ENCODE measurements at regions not wholly inside any gene's neighbourhood (a gene's known extent, or its start where the extent isn't known, plus 50 kb on each side); places are given as distances from the start of the nearest gene placed in this dataset.

DNA sequence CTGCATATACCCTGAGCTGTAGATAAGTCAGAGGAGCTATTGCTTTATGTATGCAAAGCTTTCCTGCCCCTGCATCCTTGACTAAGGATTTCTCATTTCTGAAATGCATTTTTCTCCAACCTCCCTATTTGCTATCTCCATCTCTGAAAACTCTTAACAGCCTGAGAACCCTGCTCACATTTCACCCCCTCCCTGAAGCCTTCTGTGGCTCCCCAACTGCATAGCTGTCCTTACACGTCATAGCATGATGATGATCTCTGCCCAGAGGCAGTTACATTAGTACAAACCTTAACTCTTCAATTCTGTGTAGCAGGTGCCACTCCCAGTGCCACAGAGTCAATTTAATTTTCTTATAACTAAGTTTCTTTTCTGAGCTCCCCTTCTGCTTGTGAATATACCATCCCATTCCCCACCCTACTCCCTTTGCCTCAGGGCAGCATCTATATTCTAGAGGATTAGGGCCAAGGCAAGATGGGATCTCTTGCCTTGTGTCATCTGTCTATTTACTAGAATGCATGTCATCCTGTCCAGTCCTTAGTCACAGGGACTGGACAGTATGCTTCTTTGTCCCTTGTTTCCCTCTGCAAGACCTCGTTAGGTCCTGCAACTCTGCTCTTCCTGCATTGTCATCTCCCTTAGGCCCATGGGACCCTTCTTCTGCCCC lies 149.7 kb upstream of the SPRY4 start:
- DNase-seq (ENCODE audit: low read depth) = no peak

- DNase-seq (ENCODE audit: low read depth) = no peak
Observed at GRCh38 chr5:142473038-142473437, 148.2 kb upstream of the SPRY4 start.

DNA sequence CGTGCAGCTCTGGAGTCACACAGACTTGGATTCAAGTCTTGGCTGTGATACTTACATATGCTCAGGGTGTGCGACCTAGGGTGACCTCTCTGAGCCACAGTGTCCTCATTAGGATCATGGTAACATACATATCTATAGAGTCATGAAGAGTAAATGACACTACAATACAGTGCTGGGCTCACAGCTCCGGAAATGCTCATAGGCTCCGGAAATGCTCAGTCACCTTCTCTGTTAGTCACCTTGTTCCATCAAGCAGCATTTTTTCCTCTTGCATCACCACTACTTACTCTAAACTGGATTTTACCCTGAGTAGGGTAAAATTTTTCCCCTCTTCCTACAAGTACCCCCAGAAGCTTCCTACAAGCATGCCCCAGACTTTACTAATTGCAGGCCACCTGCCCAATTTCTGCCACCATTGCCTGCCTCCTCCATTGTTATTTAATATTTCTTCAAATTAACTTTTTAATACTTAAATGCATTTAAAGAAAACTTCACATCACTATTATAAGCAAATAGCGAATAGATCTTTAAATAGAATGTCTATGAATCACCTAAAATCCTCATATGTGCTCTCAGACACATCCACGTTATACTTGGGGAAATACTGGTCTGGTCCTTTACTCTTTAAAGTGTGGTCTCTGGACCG lies 147.6 kb upstream of the SPRY4 start:
- DNase-seq (ENCODE audit: low read depth) = no peak

GRCh38 chr5:142466195-142466971 lies 141.6 kb upstream of the SPRY4 start:
- DNase-seq (ENCODE audit: low read depth) = no peak

- no peak for DNase-seq (ENCODE audit: low read depth)
Observed at GRCh38 chr5:142465476-142465875, 140.7 kb upstream of the SPRY4 start.

DNA sequence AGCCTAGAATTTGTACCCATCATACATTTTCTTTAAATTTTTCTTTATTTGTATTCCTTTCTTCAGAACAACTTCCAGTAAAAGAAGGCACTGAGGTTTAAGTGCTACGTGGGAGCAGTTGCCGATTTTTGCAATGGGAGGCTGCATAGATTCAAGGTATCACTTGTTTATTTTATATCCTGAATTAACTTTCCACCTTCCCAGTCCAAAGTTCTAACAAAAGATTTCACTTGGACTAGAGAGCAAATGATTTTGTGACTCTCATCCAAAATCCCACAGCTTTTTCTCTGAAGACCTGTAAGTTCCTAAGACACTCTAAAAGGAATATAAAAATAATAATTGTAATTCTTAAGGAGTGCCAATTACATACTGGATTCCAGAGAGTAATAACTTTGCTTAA lies 139.1 kb upstream of the SPRY4 start:
- DNase-seq (ENCODE audit: low read depth) = no peak

- DNase-seq (ENCODE audit: low read depth) = no peak
Observed at GRCh38 chr5:142461028-142461590, 136.3 kb upstream of the SPRY4 start.

- no peak for DNase-seq (ENCODE audit: low read depth)
Observed at GRCh38 chr5:142459209-142459608, 134.4 kb upstream of the SPRY4 start.

GRCh38 chr5:142455856-142456255 lies 131.0 kb upstream of the SPRY4 start:
- DNase-seq (ENCODE audit: low read depth) = no peak

- DNase-seq (ENCODE audit: low read depth) = no peak
Observed at GRCh38 chr5:142453932-142454331, 129.1 kb upstream of the SPRY4 start.

DNA sequence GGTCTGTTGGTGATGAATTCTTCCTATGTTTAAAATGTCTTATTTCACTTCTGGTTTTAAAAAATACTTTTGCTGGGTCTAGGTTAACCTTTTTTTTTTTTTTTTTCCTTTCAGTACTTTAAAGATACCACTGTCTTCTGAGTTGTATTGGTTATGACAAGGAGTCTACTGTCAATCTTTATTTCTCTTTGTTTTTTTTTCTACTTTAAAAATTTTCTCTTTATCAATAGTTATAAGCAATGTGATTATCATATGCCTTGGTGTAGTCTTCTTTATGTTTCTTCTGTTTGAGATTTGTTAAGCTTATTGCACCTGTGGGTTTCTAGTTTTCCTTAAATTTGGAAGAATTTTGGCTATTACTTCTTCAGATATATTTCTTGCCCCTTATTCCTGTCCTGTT lies 125.6 kb upstream of the SPRY4 start:
- no peak for DNase-seq (ENCODE audit: low read depth)

DNA sequence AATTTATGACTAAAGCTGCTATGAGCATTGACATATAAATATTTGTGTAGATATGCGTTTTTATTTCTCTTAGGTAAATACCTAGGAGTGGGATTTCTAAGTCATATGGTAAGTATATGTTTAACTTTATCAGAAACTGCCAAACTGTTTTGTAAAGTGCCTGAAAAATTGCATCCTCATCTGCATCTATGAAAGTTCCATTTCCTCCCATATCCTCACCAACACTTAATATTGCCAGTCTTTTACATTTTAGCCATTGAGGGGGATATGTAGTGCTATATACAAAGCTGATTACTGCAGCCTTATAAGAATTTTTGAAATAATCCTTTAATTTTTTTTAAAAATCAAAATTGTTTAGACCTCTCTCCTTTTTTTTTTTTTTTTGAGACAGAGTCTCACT lies 123.1 kb upstream of the SPRY4 start:
- DNase-seq (ENCODE audit: low read depth) = no peak

DNA sequence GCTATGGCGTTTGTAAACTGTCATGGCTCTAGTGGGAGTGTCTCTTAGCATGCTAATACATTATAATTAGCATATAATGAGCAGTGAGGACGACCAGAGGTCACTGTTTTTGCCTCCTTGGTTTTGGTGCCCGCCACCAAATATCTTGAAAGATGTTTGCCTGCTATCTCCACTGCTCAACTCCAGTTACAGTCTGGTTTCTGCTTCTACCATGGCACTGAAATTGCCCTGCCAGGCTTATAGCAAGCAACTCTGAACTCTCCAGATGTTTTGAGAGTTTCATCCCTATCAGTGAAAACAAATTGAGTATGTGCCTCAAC lies 122.1 kb upstream of the SPRY4 start:
- DNase-seq (ENCODE audit: low read depth) = no peak

GRCh38 chr5:142446131-142446959 lies 121.5 kb upstream of the SPRY4 start:
- no peak for DNase-seq (ENCODE audit: low read depth)

GRCh38 chr5:142445266-142445665 lies 120.4 kb upstream of the SPRY4 start:
- DNase-seq (ENCODE audit: low read depth) = no peak

DNA sequence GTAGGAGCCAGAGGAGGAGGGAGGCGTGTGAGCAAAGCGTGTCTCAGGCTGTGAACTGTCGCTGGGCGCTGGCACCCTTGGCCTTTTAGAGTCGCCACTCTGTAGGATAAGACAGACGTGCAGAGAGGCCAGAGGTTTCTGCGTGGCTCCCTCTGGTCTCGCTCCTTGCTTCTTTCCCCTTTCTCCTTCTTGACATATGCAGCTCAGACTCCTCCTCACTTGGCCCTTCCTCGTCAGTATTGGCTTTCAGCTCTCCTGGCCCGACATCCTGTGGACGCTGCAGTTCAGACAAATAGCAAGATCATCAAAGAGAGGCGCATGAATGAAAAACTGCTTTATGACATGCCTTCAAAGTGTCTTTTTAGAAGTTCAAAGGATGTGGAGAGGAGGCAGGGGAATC lies 116.8 kb upstream of the SPRY4 start:
- DNase-seq (ENCODE audit: low read depth) = no peak

DNA sequence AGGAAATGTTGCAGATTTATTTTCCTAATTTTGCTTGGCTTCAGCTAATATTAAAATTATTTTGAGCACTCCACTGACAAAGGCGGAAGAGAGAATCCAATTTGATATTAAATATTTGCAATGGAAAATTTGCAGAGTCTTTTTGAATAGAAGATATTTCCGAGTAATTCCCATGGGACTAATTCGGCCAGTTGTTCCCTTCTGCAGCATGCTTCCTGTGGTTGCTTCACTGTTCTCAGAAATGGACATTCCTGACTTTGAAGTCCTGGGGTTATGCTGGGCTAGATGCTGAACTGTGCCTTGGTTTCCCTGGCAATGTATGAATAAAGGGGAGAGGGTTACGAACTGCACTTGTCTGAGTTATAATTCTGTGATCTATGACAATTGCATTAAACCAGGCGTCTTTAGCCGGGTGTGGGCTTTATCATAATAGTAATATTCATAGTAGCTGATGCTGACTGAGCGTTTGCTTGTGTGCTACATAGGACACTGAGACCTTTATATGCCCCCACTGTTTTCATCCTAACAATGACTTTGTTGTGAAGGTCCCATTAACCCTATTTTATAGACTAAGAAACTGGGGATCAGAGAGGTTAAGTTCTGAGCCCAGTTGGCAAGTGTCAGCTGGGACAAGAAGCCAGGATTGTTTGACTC lies 114.5 kb upstream of the SPRY4 start:
- no peak for DNase-seq (ENCODE audit: low read depth)

DNA sequence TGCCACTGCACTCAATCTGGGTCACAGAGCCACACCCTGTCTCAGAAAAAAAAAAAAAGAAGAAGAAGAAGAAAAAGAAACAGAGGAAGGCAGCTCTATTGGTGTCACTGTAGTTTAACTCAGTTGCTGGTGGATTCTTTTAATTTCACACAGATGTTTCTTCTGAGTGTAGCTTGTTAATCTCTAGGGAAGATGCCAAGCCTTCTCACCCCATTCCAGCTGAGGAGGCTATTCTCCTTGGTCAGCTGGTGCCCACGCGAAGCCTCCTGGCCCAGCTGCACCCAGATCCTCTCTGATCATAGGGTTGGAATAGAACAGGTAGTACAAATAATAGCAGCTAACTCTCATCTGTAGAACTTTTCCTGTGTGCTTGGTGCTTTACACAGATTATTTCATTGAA lies 113.8 kb upstream of the SPRY4 start:
- DNase-seq (ENCODE audit: low read depth) = no peak

GRCh38 chr5:142437563-142437962 lies 112.7 kb upstream of the SPRY4 start:
- DNase-seq (ENCODE audit: low read depth) = no peak

DNA sequence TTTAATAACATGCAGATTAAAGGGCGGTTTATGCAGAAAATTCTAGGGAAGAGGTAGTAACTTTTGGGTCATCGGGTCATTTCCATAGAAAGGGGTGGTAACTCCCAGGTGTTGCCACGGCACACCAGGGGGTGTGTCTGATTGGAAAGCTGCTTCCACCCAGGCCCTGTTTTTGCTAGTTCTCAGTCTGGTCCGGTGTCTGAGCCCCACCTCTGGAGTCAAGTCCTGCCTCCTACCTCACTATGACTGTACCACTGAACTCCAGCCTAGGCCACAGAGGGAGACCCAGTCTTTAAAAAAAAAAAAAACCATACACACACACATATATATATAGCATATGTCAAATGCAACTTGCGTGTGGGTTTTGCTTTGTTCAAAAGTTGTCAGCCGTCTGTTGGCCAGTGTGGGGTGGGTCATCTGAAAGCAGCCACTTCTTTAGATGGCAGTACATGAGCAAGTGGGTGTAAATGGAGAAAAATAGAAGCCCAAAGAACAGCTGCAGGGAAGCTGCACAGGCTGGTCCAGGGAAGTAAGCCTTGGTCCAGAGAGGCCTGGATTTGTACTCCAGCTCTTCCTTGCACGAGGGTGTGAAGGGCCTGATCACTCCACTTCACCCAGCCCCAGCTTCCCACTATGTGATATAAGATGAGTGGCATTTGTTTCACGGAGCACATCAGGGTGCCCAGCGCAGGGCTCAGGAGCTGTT lies 110.7 kb upstream of the SPRY4 start:
- no peak for DNase-seq (ENCODE audit: low read depth)

GRCh38 chr5:142434322-142434612 lies 109.4 kb upstream of the SPRY4 start:
- DNase-seq (ENCODE audit: low read depth) = no peak
